IMR-90 (cell line): ENCODE measurements at regions not wholly inside any gene's neighbourhood (a gene's known extent, or its start where the extent isn't known, plus 50 kb on each side); places are given as distances from the start of the nearest gene placed in this dataset.

Source experiments
- BHLHE40 ChIP-seq: fragments of 150-350 bp; IDR thresholded peaks from 2 replicates; pipeline ENCODE4 v1.6.1; 2016; ENCODE audit warnings: mild to moderate bottlenecking, low read depth, low read length
- CTCF ChIP-seq: conservative IDR thresholded peaks from 2 replicates; pipeline ENCODE4 v1.5.1; 2012; ENCODE audit warnings: mild to moderate bottlenecking, low read depth, low read length, improper control_type of control experiment
- FOS ChIP-seq: fragments of 150-350 bp; IDR thresholded peaks from 2 replicates; pipeline ENCODE4 v1.6.1; 2016; ENCODE audit warnings: low read depth, low read length
- MAFK ChIP-seq: IDR thresholded peaks from 2 replicates; pipeline ENCODE4 v1.6.1; 2012; ENCODE audit warnings: low read depth, low read length, improper control_type of control experiment
- MAZ ChIP-seq: IDR thresholded peaks from 2 replicates; pipeline ENCODE4 v1.6.1; 2012; ENCODE audit warnings: low read depth, mild to moderate bottlenecking, low read length, improper control_type of control experiment, moderate library complexity, borderline replicate concordance
- POLR2A ChIP-seq: IDR thresholded peaks from 2 replicates; pipeline ENCODE4 v1.6.1; 2012; ENCODE audit warnings: mild to moderate bottlenecking, low read depth, low read length
- RCOR1 ChIP-seq: IDR thresholded peaks from 2 replicates; pipeline ENCODE4 v1.6.1; 2012; ENCODE audit warnings: mild to moderate bottlenecking, low read length, improper control_type of control experiment; ENCODE audit not compliant: insufficient replicate concordance
- RFX5 ChIP-seq: IDR thresholded peaks from 2 replicates; pipeline ENCODE4 v1.8.0; 2012; ENCODE audit warnings: low read depth, mild to moderate bottlenecking, low read length, moderate library complexity
- SMC3 ChIP-seq: fragments of 150-350 bp; IDR thresholded peaks from 2 replicates; pipeline ENCODE4 v1.6.1; 2016; ENCODE audit warnings: low read depth, mild to moderate bottlenecking, antibody characterized with exemption, low read length, moderate library complexity

- TF ChIP-seq MAZ, result no peak
- TF ChIP-seq CTCF, result no peak
- no peak for TF ChIP-seq POLR2A
- TF ChIP-seq RCOR1, result no peak
- TF ChIP-seq BHLHE40, result no peak
- no peak for TF ChIP-seq SMC3
- no peak for TF ChIP-seq RFX5
- TF ChIP-seq MAFK, result no peak
- TF ChIP-seq FOS, result no peak
Observed at GRCh38 chr11:28476049-28476448, 367.9 kb downstream of the METTL15 start.
